Keratinocyte (primary cell): ENCODE measurements at regions not wholly inside any gene's neighbourhood (a gene's known extent, or its start where the extent isn't known, plus 50 kb on each side); places are given as distances from the start of the nearest gene placed in this dataset.

Source experiments
- DNase-seq: peaks from one replicate; pipeline ENCODE4 v3.0.0-alpha.2; 2011; ENCODE audit warnings: low read depth, missing footprints, low spot score
- FAIRE-seq: peaks from 2 replicates; lab custom pipeline; 2011; peaks lifted over from hg19 to GRCh38; lab: Jason Lieb, UNC
- H2AFZ ChIP-seq: 2 replicates; pipeline ENCODE4 v1.6.0; 2012; ENCODE audit warnings: low read length, control low read depth, inconsistent platforms; ENCODE audit not compliant: control insufficient read depth
- H3K27ac ChIP-seq: 2 replicates; pipeline ENCODE4 v1.5.1; 2011; ENCODE audit warnings: low read length; ENCODE audit not compliant: control insufficient read depth, insufficient read depth
- H3K27me3 ChIP-seq: 3 replicates; pipeline ENCODE4 v1.6.0; 2011; ENCODE audit warnings: low read length; ENCODE audit not compliant: control insufficient read depth, insufficient read depth; ENCODE audit errors: extremely low read depth
- H3K36me3 ChIP-seq, 2 experiments: 2 replicates in 1 of 2; 3 replicates in 1 of 2; pipeline ENCODE4 v1.5.1; 2011; ENCODE audit warnings: low read length in 2 of 2, mild to moderate bottlenecking in 1 of 2; ENCODE audit not compliant: control insufficient read depth in 2 of 2, insufficient read depth in 2 of 2; ENCODE audit errors: extremely low read depth in 1 of 2
- H3K4me1 ChIP-seq: 3 replicates; pipeline ENCODE4 v1.5.1; 2011; ENCODE audit warnings: low read length; ENCODE audit not compliant: control insufficient read depth, insufficient read depth; ENCODE audit errors: extremely low read depth
- H3K4me2 ChIP-seq: 3 replicates; pipeline ENCODE4 v1.6.0; 2011; ENCODE audit warnings: low read depth, low read length; ENCODE audit not compliant: control insufficient read depth, insufficient read depth; ENCODE audit errors: extremely low read depth
- H3K4me3 ChIP-seq, 3 experiments: fragments of 200-600 bp in 1 of 3; sonication (generic) in 1 of 3; 2 replicates in 2 of 3; 3 replicates in 1 of 3; pipeline ENCODE4 v1.5.1; 2011 to 2016; ENCODE audit warnings: low read length in 3 of 3, mild to moderate bottlenecking in 3 of 3, control low read depth in 2 of 3, inconsistent platforms in 1 of 3, low read depth in 1 of 3, mixed read lengths in 1 of 3, mixed run types in 1 of 3, moderate library complexity in 1 of 3; ENCODE audit not compliant: control insufficient read depth in 2 of 3, insufficient read depth in 2 of 3; ENCODE audit errors: extremely low read depth in 1 of 3
- H3K79me2 ChIP-seq: 2 replicates; pipeline ENCODE4 v1.6.0; 2012; ENCODE audit warnings: low read length; ENCODE audit not compliant: control insufficient read depth, insufficient read depth
- H3K9ac ChIP-seq: 3 replicates; pipeline ENCODE4 v1.6.0; 2011; ENCODE audit warnings: low read length; ENCODE audit not compliant: control insufficient read depth, insufficient read depth; ENCODE audit errors: extremely low read depth
- H3K9me1 ChIP-seq: 3 replicates; pipeline ENCODE4 v1.6.0; 2011; ENCODE audit warnings: low read length; ENCODE audit not compliant: control insufficient read depth, insufficient read depth; ENCODE audit errors: extremely low read depth
- H3K9me3 ChIP-seq: 2 replicates; pipeline ENCODE4 v1.5.1; 2012; ENCODE audit warnings: low read depth, low read length; ENCODE audit not compliant: control insufficient read depth
- H4K20me1 ChIP-seq: 3 replicates; pipeline ENCODE4 v1.6.0; 2011; ENCODE audit warnings: low read length; ENCODE audit not compliant: control insufficient read depth, insufficient read depth; ENCODE audit errors: extremely low read depth
- CTCF ChIP-seq, 3 experiments: IDR thresholded peaks in 1 of 3; conservative IDR thresholded peaks in 1 of 3; optimal IDR thresholded peaks in 1 of 3; 2 replicates in 2 of 3; 3 replicates in 1 of 3; pipeline versions ENCODE3 to v1.5.1; 2011; ENCODE audit warnings: low read length in 3 of 3, mild to moderate bottlenecking in 3 of 3, moderate library complexity in 2 of 3, control low read depth in 1 of 3, inconsistent platforms in 1 of 3; ENCODE audit not compliant: insufficient read depth in 2 of 3; ENCODE audit errors: extremely low read depth in 1 of 3
- EZH2 ChIP-seq: IDR thresholded peaks from one replicate; pipeline ENCODE4 v1.6.1; 2012; ENCODE audit warnings: inconsistent platforms, mild to moderate bottlenecking, low read length, moderate library complexity
- dilution Hi-C: fragments of 300-500 bp; cut with MboI; formaldehyde crosslinking; loops from one replicate; pipeline ENCODE4 v1.7.0; 2020; ENCODE audit warnings: low sequenced_read_pairs; ENCODE audit not compliant: extremely low pct_ligation_motif_present

GRCh38 chr16:80029381-80029630 is 428.8 kb upstream of the MAF start:
- Histone ChIP-seq H3K4me3 (no peak overlapping the region), H3K4me2 (no peak overlapping the region), H4K20me1 (no peaks in the 10 kb centered on the region), H3K36me3 (no peaks in the 10 kb centered on the region), H3K79me2 (no peaks in the 10 kb centered on the region), H3K9ac (no peak overlapping the region), H3K4me1 (peaks cover 36% of the 10 kb centered on the region), H2AFZ (no peak overlapping the region), H3K9me3 (no peaks in the 10 kb centered on the region), H3K27me3 (no peaks in the 10 kb centered on the region), H3K9me1 (no peaks in the 10 kb centered on the region), H3K27ac (no peak overlapping the region)
- FAIRE-seq: no peak
- TF ChIP-seq EZH2: no peak
- no peak for TF ChIP-seq CTCF (optimal IDR thresholded peaks at IDR 0.05 in 1 of 3, IDR thresholded peaks at IDR 0.05 in 1 of 3, conservative IDR thresholded peaks at IDR 0.05 in 1 of 3; ENCODE audit: extremely low read depth in 1 of 3, insufficient read depth in 2 of 3, low read length in 3 of 3)
- dilution Hi-C loops: no loop called here
- DNase-seq: no peak

GRCh38 chr16:80028581-80029380 is 428.2 kb upstream of the MAF start:
- DNase-seq (no peak), FAIRE-seq (peak; percentile 65)
- Histone ChIP-seq H2AFZ (no peak overlapping the region), H3K36me3 (no peaks in the 10 kb centered on the region), H3K27ac (no peak overlapping the region), H3K4me3 (no peak overlapping the region), H4K20me1 (no peaks in the 10 kb centered on the region), H3K4me1 (peaks cover 36% of the 10 kb centered on the region), H3K9me1 (no peaks in the 10 kb centered on the region), H3K27me3 (no peaks in the 10 kb centered on the region), H3K9ac (no peak overlapping the region), H3K4me2 (no peak overlapping the region), H3K79me2 (no peaks in the 10 kb centered on the region), H3K9me3 (no peaks in the 10 kb centered on the region)
- TF ChIP-seq CTCF (optimal IDR thresholded peaks at IDR 0.05 in 1 of 3, IDR thresholded peaks at IDR 0.05 in 1 of 3, conservative IDR thresholded peaks at IDR 0.05 in 1 of 3; ENCODE audit: extremely low read depth in 1 of 3, insufficient read depth in 2 of 3, low read length in 3 of 3): no peak
- TF ChIP-seq EZH2: no peak
- dilution Hi-C loops: no loop called here
